GM20000 (cell line): ENCODE measurements at regions not wholly inside any gene's neighbourhood (a gene's known extent, or its start where the extent isn't known, plus 50 kb on each side); places are given as distances from the start of the nearest gene placed in this dataset.

Experiments
- DNase-seq: peaks from one replicate; pipeline ENCODE4 v3.0.0; 2012; ENCODE audit warnings: low spot score
- TF ChIP-seq, protein P1 (sequence below): IDR thresholded peaks from 2 replicates; pipeline ENCODE4 v1.5.1; 2012; ENCODE audit warnings: mild to moderate bottlenecking, control low read depth; ENCODE audit errors: extremely low read depth, missing control alignments

DNA sequence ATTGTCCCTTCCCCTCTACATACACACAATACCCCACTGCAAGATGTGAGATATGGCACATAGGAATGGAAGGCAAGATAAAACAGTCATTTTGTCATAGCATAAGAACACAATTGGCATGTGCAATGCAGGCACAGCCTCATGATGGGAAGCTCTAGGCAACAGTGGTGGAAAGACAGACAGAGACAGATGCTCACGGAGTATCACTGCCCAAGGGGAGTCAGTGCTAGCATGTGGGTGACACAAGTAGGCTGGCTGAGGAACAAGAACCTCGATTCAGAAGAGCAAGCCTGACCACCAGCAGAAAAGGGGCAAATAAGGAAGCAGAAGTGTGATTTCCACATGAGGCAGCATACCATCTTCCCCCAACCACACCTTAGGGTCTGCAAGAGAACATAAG, 323.6 kb downstream of the PAX3 start:
- TF ChIP-seq, protein P1, sequence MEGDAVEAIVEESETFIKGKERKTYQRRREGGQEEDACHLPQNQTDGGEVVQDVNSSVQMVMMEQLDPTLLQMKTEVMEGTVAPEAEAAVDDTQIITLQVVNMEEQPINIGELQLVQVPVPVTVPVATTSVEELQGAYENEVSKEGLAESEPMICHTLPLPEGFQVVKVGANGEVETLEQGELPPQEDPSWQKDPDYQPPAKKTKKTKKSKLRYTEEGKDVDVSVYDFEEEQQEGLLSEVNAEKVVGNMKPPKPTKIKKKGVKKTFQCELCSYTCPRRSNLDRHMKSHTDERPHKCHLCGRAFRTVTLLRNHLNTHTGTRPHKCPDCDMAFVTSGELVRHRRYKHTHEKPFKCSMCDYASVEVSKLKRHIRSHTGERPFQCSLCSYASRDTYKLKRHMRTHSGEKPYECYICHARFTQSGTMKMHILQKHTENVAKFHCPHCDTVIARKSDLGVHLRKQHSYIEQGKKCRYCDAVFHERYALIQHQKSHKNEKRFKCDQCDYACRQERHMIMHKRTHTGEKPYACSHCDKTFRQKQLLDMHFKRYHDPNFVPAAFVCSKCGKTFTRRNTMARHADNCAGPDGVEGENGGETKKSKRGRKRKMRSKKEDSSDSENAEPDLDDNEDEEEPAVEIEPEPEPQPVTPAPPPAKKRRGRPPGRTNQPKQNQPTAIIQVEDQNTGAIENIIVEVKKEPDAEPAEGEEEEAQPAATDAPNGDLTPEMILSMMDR: no peak
- no peak for DNase-seq

DNA sequence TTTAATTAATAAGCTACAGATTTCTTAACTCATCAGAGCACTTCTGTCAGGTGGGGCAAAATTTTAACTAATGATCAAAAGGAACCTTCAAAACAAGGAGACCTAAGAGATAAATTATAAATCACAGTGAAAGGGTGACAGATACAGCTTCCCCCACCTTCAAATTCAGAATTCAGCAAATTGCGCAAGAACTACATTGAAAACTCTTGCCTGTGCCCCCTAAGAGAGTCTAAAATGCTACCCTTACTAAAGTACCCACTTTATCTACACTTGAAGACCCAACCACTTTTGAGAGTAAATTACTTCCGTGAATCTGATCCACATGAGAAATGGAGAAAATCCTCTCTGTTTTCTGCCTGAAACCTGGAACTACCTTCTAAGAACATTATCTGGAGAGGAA, 324.9 kb downstream of the PAX3 start:
- TF ChIP-seq, protein P1: no peak
- DNase-seq: no peak

DNA sequence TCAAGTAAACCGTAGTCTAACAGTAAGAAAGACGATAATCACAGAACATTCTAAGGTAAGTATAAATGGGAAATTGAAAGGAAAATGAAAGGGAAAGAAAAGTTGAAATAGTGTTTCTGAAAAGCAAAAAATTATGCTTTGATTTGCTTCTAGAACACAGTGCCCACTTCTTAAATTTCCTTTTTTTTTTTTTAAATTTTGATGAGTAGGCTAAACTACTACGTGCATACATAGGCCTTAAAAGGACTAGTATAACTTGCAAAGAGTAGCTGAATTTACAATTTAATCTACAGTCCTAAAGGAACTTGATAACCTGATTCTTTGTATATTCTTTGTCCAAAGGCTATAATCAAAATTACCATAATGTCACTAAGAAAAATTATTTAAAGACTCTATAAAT, 325.3 kb downstream of the PAX3 start:
- TF ChIP-seq, protein P1: no peak
- no peak for DNase-seq

DNA sequence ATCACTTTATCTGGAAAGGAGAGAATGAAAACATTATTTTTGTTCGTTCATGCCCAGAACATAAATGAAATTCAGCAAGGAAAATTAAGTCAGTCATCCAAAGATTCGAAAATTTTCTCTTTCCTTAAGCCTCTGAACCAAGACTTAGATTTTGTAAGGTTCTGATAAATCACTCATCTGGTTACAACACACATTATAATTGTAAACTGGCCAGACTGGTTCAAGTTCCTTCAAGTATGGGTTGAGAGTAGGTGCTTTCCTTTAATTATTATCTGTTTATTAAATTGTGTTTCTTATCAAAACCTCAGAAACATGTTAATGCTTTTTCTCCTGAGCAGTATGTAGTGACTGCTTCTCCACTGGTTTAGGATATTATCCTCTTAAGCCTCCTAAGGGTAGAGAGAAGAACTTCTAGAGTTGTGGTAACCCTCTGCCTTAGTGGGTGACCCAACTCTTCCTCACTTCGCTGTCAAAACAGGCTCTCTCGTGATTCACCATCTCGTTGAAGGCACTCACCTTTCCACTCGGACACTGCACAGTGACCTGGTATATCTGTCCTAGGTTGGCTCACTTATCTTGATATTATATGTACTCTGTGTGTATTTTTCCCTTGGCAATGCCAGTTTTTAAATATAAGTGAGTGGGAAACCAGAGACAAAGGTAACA, 325.9 kb downstream of the PAX3 start:
- TF ChIP-seq, protein P1: no peak

DNA sequence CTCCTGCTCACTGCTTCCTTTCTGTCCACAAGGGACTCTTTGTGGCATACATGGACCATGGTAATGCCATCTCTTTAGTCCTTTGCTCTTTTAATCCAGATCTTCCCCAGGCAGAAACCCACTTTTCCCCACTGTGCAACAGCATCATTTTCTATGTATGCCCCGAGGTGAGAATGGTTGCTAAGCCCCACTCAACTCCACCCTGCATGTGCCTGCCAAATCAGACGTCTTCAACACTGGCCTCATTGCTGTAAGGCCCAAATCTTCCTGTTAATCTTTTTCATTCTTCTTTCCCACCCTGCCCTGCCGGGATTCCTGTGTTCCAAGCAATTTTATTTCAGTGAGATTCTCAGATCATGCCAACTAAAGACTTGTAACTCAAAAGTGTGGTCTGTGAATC, 328.4 kb downstream of the PAX3 start:
- TF ChIP-seq, protein P1: no peak

More for the DNA sequence above, 325.9 kb downstream of the PAX3 start:
- DNase-seq: no peak

DNA sequence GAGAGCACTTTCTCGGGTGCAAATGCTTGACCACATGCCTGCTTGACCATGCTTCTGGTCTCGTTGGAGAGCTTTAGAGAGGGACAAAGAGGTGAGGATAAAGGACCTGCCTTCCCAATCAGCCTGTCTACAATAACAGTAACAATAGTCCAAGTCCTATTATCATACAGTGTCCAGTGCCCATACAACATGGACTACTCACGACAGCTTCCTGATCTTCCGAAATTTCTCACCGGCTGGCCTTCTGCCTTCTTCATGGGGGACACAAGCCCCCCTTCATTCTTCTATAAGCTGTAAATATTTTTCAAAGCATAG, 329.0 kb downstream of the PAX3 start:
- TF ChIP-seq, protein P1: no peak

More for the DNA sequence above, 328.4 kb downstream of the PAX3 start:
- no peak for DNase-seq

DNA sequence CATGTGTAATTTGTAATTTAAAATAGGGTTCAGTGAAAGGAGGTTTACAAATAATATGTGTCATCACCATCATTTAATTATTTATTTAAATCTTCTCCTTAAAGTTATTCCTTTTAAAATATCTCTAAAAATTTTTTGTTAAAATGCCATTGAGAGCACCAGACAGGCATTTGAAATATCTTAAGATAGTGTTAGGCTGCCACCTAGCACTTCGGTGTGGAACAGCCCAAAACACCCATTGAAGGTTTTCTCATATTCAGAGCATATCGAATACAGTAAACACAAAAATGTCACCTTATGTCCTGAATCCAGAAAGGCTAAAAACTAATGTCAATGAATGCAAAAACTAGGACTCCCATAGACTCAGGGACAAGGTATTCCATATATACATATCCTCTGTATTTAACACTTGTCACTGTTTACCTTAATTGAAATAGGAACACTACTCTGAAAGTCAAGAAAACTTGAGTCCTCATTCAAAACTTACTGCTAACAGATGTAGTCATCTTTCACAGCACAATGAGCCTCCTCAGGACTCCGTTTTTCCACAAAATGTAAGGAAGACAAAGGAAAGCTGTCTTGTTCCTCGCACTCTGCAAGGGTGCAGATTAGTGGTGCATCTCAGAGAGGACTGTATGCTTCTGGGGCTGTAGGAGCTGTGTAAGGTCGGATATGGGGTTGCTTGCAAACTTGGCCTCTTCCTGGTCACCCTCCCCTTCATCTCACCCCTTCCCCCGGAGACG, 329.5 kb downstream of the PAX3 start:
- TF ChIP-seq, protein P1: no peak
- peak; percentile 44 for DNase-seq

More for the DNA sequence above, 329.0 kb downstream of the PAX3 start:
- no peak for DNase-seq
